ENCODE measurements at regions not wholly inside any gene's neighbourhood (a gene's known extent, or its start where the extent isn't known, plus 50 kb on each side); places are given as distances from the start of the nearest gene placed in this dataset.

DNA sequence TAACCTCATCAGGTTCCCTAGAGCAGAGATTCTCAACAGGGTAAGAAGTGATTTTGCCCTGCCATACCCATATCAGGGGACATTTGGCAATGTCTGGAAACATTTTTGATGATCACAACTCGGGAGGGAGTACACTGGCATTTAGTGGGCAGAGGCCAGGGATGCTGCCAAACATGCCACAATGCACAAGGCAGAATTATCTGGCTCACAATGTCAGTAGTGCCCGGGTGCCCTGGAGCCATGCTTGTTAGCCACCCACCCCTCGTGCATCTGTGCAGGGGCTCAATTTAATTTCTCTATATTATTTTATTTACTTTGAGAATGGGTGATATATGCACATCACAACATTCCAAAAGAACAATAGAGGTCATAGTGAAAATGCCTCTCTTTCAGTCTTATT lies 82.0 kb upstream of the DHX15 start:
- no peaks in the 10 kb centered on the region for H3K4me1 ChIP-seq (ENCODE audit: low read length)
- no peaks in the 10 kb centered on the region for H4K20me1 ChIP-seq (ENCODE audit: insufficient read depth, low read length)
- H3K27ac ChIP-seq (ENCODE audit: low read length) = no peak overlapping the region
- no peak overlapping the region for H3K4me3 ChIP-seq (ENCODE audit: low read length)
- no peak overlapping the region for H3K4me2 ChIP-seq (ENCODE audit: low read depth, low read length)
- TF ChIP-seq CTCF (IDR thresholded peaks at IDR 0.05; ENCODE audit: low read length) = no peak
- no peak for TF ChIP-seq EZH2phosphoT487 (IDR thresholded peaks at IDR 0.05; ENCODE audit: low read length)
- TF ChIP-seq EZH2 (optimal IDR thresholded peaks at IDR 0.05; ENCODE audit: low read depth, low read length) = no peak
- H3K9ac ChIP-seq (ENCODE audit: low read length) = no peak overlapping the region
- H3K36me3 ChIP-seq (replicated peaks; ENCODE audit: insufficient read depth, low read length) = no peaks in the 10 kb centered on the region
- no peak for DNase-seq
- no peak overlapping the region for H2AFZ ChIP-seq (ENCODE audit: low read length)
- no peaks in the 10 kb centered on the region for H3K79me2 ChIP-seq (ENCODE audit: low read length)
- no peaks in the 10 kb centered on the region for H3F3A ChIP-seq (ENCODE audit: insufficient read depth, low read length)
- no peaks in the 10 kb centered on the region for H3K27me3 ChIP-seq (replicated peaks; ENCODE audit: insufficient read depth, low read length)
- H3K9me3 ChIP-seq (replicated peaks; ENCODE audit: insufficient read depth, low read length) = no peaks in the 10 kb centered on the region
- no peaks in the 10 kb centered on the region for H3K9me2 ChIP-seq (replicated peaks; ENCODE audit: insufficient read depth, low read length)

GRCh38 chr4:24666816-24667477 lies 82.6 kb upstream of the DHX15 start:
- no peak overlapping the region for H2AFZ ChIP-seq (ENCODE audit: low read length)
- H4K20me1 ChIP-seq (ENCODE audit: insufficient read depth, low read length) = no peaks in the 10 kb centered on the region
- no peaks in the 10 kb centered on the region for H3K4me1 ChIP-seq (ENCODE audit: low read length)
- no peak for DNase-seq
- TF ChIP-seq EZH2phosphoT487 (IDR thresholded peaks at IDR 0.05; ENCODE audit: low read length) (no peak), EZH2 (optimal IDR thresholded peaks at IDR 0.05; ENCODE audit: low read depth, low read length) (no peak), CTCF (IDR thresholded peaks at IDR 0.05; ENCODE audit: low read length) (no peak)
- no peaks in the 10 kb centered on the region for H3K36me3 ChIP-seq (replicated peaks; ENCODE audit: insufficient read depth, low read length)
- no peak overlapping the region for H3K4me3 ChIP-seq (ENCODE audit: low read length)
- H3K9me3 ChIP-seq (replicated peaks; ENCODE audit: insufficient read depth, low read length) = no peaks in the 10 kb centered on the region
- no peak overlapping the region for H3K27ac ChIP-seq (ENCODE audit: low read length)
- H3K4me2 ChIP-seq (ENCODE audit: low read depth, low read length) = no peak overlapping the region
- H3K79me2 ChIP-seq (ENCODE audit: low read length) = no peaks in the 10 kb centered on the region
- H3K9ac ChIP-seq (ENCODE audit: low read length) = no peak overlapping the region
- H3F3A ChIP-seq (ENCODE audit: insufficient read depth, low read length) = no peaks in the 10 kb centered on the region
- H3K27me3 ChIP-seq (replicated peaks; ENCODE audit: insufficient read depth, low read length) = no peaks in the 10 kb centered on the region
- H3K9me2 ChIP-seq (replicated peaks; ENCODE audit: insufficient read depth, low read length) = no peaks in the 10 kb centered on the region

- Histone ChIP-seq H3F3A (ENCODE audit: insufficient read depth, low read length) (no peaks in the 10 kb centered on the region), H3K4me3 (ENCODE audit: low read length) (no peak overlapping the region), H3K9me2 (replicated peaks; ENCODE audit: insufficient read depth, low read length) (no peaks in the 10 kb centered on the region), H4K20me1 (ENCODE audit: insufficient read depth, low read length) (no peaks in the 10 kb centered on the region), H2AFZ (ENCODE audit: low read length) (no peak overlapping the region), H3K27ac (ENCODE audit: low read length) (no peak overlapping the region), H3K9ac (ENCODE audit: low read length) (no peak overlapping the region), H3K27me3 (replicated peaks; ENCODE audit: insufficient read depth, low read length) (no peaks in the 10 kb centered on the region), H3K36me3 (replicated peaks; ENCODE audit: insufficient read depth, low read length) (no peaks in the 10 kb centered on the region), H3K9me3 (replicated peaks; ENCODE audit: insufficient read depth, low read length) (no peaks in the 10 kb centered on the region), H3K79me2 (ENCODE audit: low read length) (no peaks in the 10 kb centered on the region), H3K4me1 (ENCODE audit: low read length) (no peaks in the 10 kb centered on the region), H3K4me2 (ENCODE audit: low read depth, low read length) (no peak overlapping the region)
- TF ChIP-seq CTCF (IDR thresholded peaks at IDR 0.05; ENCODE audit: low read length) (no peak), EZH2 (optimal IDR thresholded peaks at IDR 0.05; ENCODE audit: low read depth, low read length) (no peak), EZH2phosphoT487 (IDR thresholded peaks at IDR 0.05; ENCODE audit: low read length) (no peak)
- no peak for DNase-seq
Measured at GRCh38 chr4:24668956-24669355, 84.6 kb upstream of the DHX15 start.
